22Rv1 (cell line): ENCODE measurements at regions not wholly inside any gene's neighbourhood (a gene's known extent, or its start where the extent isn't known, plus 50 kb on each side); places are given as distances from the start of the nearest gene placed in this dataset.
A peak's percentile ranks its signal among the peaks of the same experiment; 100 is the strongest.

ENCODE experiments used
- ZFX ChIP-seq: fragments of 450-650 bp; IDR thresholded peaks from 2 replicates; pipeline ENCODE4 v1.6.1; 2017; ENCODE audit warnings: antibody characterized with exemption, borderline replicate concordance
- TF ChIP-seq, protein P1 (sequence below): fragments of 450-650 bp; IDR thresholded peaks from 2 replicates; pipeline ENCODE4 v1.5.1; 2017; ENCODE audit warnings: mild to moderate bottlenecking

DNA sequence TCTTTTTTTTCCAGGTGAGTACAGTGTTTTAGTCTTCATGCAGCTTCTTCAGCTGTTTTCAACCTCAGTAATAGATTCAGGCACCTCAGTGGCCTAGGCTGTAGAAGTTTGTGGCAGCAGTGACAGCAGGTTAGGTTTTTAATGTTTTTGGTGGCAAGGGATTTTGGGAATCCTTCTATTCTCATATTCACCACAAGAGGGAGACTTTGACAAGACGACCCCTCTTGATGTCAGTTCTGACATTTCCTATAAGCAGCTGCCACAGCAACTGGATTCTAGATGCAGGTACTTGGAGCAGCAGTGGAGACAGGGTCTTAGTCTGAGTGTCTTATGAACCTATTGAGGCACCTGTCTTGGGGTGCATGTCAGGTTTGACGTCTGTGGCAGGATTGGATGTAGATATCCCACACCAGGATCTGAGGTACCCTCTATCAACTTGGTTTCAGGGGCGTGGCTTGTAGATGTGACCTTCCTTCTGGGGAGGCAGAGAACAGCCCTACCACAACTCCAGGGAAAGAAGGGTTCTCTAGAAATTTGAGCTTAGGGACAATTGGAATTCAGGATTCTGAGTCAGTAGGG lies 1104.2 kb upstream of the TMPRSS15 start:
- TF ChIP-seq, protein P1, sequence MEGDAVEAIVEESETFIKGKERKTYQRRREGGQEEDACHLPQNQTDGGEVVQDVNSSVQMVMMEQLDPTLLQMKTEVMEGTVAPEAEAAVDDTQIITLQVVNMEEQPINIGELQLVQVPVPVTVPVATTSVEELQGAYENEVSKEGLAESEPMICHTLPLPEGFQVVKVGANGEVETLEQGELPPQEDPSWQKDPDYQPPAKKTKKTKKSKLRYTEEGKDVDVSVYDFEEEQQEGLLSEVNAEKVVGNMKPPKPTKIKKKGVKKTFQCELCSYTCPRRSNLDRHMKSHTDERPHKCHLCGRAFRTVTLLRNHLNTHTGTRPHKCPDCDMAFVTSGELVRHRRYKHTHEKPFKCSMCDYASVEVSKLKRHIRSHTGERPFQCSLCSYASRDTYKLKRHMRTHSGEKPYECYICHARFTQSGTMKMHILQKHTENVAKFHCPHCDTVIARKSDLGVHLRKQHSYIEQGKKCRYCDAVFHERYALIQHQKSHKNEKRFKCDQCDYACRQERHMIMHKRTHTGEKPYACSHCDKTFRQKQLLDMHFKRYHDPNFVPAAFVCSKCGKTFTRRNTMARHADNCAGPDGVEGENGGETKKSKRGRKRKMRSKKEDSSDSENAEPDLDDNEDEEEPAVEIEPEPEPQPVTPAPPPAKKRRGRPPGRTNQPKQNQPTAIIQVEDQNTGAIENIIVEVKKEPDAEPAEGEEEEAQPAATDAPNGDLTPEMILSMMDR = peak; percentile 72
- no peak for TF ChIP-seq ZFX
